Mucosa of rectum (tissue), 2 donors: ENCODE measurements at regions not wholly inside any gene's neighbourhood (a gene's known extent, or its start where the extent isn't known, plus 50 kb on each side); places are given as distances from the start of the nearest gene placed in this dataset.
"Not testable (repeated sequence)": the region's sequence is repeated elsewhere in the genome, so short reads cannot be mapped to it uniquely, and the experiment has no call there.

Experiments
- H3K27ac ChIP-seq, 2 donors: one replicate each; pipeline ENCODE4 v1.7.0; 2013; ENCODE audit warnings: inconsistent platforms in 2 of 2, low read depth in 2 of 2, low read length in 2 of 2
- H3K27me3 ChIP-seq, 2 donors: one replicate each; pipeline ENCODE4 v1.7.0; 2013; ENCODE audit warnings: low read length in 2 of 2; ENCODE audit not compliant: control insufficient read depth in 2 of 2, insufficient read depth in 2 of 2
- H3K36me3 ChIP-seq, 2 donors: one replicate each; pipeline ENCODE4 v1.7.0; 2013; ENCODE audit warnings: low read length in 2 of 2; ENCODE audit not compliant: control insufficient read depth in 2 of 2, insufficient read depth in 2 of 2
- H3K4me1 ChIP-seq, 2 donors: one replicate each; pipeline ENCODE4 v1.7.0; 2013; ENCODE audit warnings: low read length in 2 of 2, mild to moderate bottlenecking in 1 of 2; ENCODE audit not compliant: control insufficient read depth in 2 of 2, insufficient read depth in 2 of 2
- H3K4me3 ChIP-seq, 2 donors: one replicate each; pipeline ENCODE4 v1.7.0; 2013; ENCODE audit warnings: low read length in 2 of 2
- H3K9ac ChIP-seq, 2 donors: one replicate each; pipeline ENCODE4 v1.7.0; 2013; ENCODE audit warnings: low read length in 2 of 2, low read depth in 1 of 2, mild to moderate bottlenecking in 1 of 2
- H3K9me3 ChIP-seq, 2 donors: one replicate each; pipeline ENCODE4 v1.7.0; 2013; ENCODE audit warnings: low read length in 2 of 2; ENCODE audit not compliant: control insufficient read depth in 2 of 2
- donor health status: healthy.
- donor health status: Normal muscosa, but diverticular disease.

DNA sequence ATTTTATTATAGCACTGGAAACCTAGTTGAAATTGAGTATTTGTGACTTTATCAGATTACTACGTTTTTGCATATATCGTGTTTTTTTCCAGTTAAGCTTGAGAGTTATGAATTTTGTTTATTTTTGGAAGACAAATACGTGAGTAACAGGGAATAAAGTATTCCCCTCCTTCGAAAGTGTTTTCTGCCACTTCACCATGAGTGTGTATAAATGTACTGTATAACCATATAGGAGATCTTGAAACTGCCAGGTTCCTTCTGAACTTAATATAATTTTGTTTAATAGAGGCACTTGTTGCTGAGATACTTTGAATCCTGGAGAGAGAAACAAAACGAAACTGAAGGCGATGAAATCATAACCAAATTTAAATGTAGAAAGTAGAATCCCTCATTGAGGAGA lies 1004.4 kb upstream of the ZEB2 start:
- Histone ChIP-seq H3K27ac (no peak overlapping the region), H3K9ac (no peak overlapping the region), H3K4me1 (no peaks in the 10 kb centered on the region), H3K9me3 (no peaks in the 10 kb centered on the region), H3K27me3 (no peaks in the 10 kb centered on the region), H3K36me3 (no peaks in the 10 kb centered on the region), H3K4me3 (no peak overlapping the region)

DNA sequence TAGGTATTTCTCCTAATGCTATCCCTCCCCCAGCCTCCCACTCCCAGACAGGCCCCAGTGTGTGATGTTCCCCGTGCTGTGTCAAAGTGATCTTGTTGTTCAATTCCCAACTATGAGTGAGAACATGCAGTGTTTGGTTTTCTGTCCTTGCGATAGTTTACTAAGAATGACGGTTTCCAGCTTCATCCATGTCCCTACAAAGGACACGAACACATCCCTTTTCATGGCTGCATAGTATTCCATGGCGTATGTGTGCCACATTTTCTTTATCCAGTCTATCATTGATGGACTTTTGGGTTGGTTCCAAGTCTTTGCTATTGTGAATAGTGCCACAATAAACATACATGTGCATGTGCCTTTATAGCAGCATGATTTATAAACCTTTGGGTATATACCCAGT lies 999.3 kb upstream of the ZEB2 start:
- H3K27me3 ChIP-seq, H3K9ac ChIP-seq, H3K4me1 ChIP-seq, H3K36me3 ChIP-seq, H3K27ac ChIP-seq, H3K9me3 ChIP-seq, H3K4me3 ChIP-seq: not testable (repeated sequence)

DNA sequence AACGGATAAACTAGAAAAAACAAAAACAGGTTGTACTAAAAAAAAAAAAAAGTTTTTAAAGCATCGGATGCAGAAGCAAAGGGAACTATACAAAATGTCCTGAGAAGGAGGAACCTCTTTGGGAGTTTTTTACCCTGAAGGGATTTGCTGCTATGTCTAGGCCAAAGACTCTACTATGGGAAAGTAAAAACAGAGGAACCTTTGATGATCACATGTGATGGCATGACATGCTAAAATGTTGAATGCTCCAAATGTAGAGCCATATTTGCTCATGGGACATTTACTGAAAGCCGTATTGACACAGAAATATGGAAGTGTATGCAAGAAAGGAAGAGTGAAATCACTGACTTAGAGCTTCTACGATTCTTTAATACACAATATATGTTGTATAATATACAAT lies 992.0 kb upstream of the ZEB2 start:
- H3K4me1 ChIP-seq = no peaks in the 10 kb centered on the region
- H3K27me3 ChIP-seq = no peaks in the 10 kb centered on the region
- no peak overlapping the region for H3K4me3 ChIP-seq
- no peak overlapping the region for H3K9ac ChIP-seq
- no peaks in the 10 kb centered on the region for H3K36me3 ChIP-seq
- H3K9me3 ChIP-seq = no peaks in the 10 kb centered on the region
- no peak overlapping the region for H3K27ac ChIP-seq

DNA sequence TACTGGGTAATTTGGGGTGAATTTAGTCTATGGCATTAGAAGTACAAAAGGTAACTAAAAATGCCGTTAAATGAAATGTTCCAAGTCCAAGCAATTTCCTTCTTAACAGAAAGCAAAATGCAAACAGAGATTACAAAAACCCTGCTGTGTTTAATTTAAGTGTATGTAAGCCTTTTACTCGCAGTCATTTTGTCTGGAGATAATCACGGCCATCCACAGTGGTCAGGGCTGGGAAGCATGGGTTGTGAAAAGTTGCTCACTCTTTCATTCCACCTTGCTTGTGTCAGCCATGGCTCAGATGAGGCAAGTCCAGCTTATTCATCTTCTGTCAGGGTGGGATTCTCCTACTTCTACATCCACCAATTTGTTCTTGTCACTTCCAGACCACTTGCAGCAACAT lies 983.6 kb upstream of the ZEB2 start:
- H3K9me3 ChIP-seq = no peaks in the 10 kb centered on the region
- H3K4me3 ChIP-seq = no peak overlapping the region
- no peaks in the 10 kb centered on the region for H3K27me3 ChIP-seq
- no peak overlapping the region for H3K9ac ChIP-seq
- H3K36me3 ChIP-seq = no peaks in the 10 kb centered on the region
- H3K27ac ChIP-seq = no peak overlapping the region
- no peaks in the 10 kb centered on the region for H3K4me1 ChIP-seq

DNA sequence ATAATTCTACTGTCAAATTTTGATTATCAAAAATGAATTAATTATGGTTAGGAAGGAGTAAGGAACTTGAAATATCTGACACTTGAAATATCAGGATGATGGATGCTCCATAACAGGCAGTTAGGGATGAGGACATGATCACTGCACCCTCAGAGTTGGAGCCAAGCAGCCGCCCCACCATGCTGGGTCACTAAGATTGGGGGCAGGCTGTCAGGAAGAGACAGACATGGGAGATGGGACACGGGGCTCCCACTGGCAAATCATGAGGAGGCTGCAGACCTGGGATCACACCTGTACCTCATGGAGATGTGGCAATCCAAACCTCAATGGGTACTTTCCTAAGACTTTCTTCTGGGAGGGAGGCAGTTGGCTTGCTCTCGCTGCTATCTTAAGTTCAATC lies 982.0 kb upstream of the ZEB2 start:
- Histone ChIP-seq H3K9ac (no peak overlapping the region), H3K4me3 (no peak overlapping the region), H3K4me1 (no peaks in the 10 kb centered on the region), H3K27ac (no peak overlapping the region), H3K9me3 (no peaks in the 10 kb centered on the region), H3K36me3 (no peaks in the 10 kb centered on the region), H3K27me3 (no peaks in the 10 kb centered on the region)

DNA sequence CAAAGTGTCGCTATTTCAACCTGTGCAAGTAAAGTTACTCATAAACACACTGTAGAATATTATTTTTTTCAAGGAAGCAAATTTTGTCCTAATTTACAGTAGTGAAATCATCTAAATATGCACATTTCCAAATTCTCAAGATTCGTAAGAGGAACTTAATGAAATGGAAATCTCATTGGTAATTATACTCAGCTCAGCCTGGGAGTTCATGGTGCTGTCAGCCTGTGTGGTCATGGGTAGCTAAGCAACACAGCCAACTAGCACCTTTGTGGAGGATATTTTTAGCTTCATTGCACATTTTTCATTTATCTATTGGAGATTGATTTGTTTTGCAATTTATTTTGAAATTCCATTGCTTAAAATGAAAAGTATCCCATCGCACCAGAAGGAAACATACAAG lies 975.7 kb upstream of the ZEB2 start:
- H3K27me3 ChIP-seq = no peaks in the 10 kb centered on the region
- no peak overlapping the region for H3K4me3 ChIP-seq
- no peaks in the 10 kb centered on the region for H3K4me1 ChIP-seq
- H3K36me3 ChIP-seq = no peaks in the 10 kb centered on the region
- no peaks in the 10 kb centered on the region for H3K9me3 ChIP-seq
- H3K9ac ChIP-seq = no peak overlapping the region
- H3K27ac ChIP-seq = no peak overlapping the region

DNA sequence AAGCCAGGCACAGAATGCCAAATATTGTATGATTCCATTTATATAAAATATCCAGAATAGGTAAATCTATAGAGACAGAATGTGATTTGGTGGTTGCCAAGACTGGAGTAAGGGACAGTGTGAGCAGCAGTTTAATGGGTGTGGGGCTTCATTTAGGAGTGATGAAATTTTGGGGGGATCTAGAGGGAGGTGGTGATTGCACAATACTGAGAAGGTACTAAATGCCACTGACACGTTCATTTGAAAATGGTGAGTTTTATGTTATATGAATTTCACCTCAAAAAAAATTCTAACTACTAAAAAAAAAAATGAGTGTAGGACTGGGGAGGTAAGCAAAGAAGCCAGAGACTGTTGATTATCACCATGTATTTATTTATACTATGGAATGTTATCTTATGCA lies 974.5 kb upstream of the ZEB2 start:
- H3K4me3 ChIP-seq = no peak overlapping the region
- H3K9ac ChIP-seq = no peak overlapping the region
- no peaks in the 10 kb centered on the region for H3K4me1 ChIP-seq
- no peaks in the 10 kb centered on the region for H3K27me3 ChIP-seq
- no peaks in the 10 kb centered on the region for H3K9me3 ChIP-seq
- no peak overlapping the region for H3K27ac ChIP-seq
- H3K36me3 ChIP-seq = no peaks in the 10 kb centered on the region

DNA sequence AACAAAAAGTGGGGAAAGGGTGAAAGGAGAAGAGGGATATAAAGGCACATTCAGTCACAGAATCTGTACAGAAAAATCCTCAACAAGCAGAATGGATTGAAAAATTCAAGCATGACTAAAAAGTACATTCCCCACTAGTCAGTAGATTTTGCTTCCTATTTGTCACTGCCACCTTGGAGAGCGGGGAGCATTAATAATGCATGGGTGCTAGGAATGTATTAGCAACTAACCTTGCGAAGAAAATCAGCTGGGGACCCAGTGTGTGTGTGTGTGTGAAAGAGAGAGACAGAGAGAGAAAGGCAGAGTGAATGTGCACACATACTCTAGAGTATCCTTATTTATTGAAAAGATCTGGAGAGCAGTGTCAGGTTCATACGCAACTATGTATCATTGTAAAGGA lies 968.7 kb upstream of the ZEB2 start:
- H3K27me3 ChIP-seq = no peaks in the 10 kb centered on the region
- H3K9me3 ChIP-seq = no peaks in the 10 kb centered on the region
- H3K36me3 ChIP-seq = no peaks in the 10 kb centered on the region
- H3K4me3 ChIP-seq = no peak overlapping the region
- H3K9ac ChIP-seq = no peak overlapping the region
- no peaks in the 10 kb centered on the region for H3K4me1 ChIP-seq
- H3K27ac ChIP-seq = no peak overlapping the region

DNA sequence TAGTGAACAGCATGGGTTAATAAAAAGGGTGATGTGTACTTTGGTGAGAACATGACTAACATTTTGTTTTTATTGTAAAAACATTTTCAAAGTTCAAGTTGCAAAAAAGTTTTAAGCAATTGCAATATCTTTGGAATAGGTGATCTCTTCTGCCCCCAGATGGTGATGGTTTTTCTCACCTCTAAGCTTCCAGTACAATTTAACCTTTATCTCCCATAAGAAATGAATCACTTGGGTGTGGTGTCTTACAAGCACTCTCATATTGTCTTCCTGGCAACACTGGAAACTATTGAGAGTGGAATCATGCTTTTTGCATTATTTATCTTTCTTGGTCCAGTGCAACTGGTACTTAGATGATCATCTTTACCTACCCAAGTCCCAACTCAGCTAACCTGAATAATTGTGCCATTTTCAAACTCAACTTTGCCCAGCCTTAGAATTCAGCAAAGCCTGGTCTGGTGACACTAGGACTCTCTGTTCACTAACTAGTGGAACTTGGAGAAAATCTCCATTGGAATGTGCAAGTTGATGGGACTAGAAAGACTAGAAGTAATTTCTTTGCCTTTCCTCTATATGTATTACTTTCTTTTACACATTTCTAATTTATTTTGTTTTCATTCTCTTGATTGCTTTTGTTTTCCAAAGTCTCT lies 964.7 kb upstream of the ZEB2 start:
- H3K9ac ChIP-seq = no peak overlapping the region
- no peak overlapping the region for H3K4me3 ChIP-seq
- H3K36me3 ChIP-seq = no peaks in the 10 kb centered on the region
- H3K27me3 ChIP-seq = no peaks in the 10 kb centered on the region
- no peaks in the 10 kb centered on the region for H3K4me1 ChIP-seq
- no peaks in the 10 kb centered on the region for H3K9me3 ChIP-seq
- H3K27ac ChIP-seq = no peak overlapping the region

DNA sequence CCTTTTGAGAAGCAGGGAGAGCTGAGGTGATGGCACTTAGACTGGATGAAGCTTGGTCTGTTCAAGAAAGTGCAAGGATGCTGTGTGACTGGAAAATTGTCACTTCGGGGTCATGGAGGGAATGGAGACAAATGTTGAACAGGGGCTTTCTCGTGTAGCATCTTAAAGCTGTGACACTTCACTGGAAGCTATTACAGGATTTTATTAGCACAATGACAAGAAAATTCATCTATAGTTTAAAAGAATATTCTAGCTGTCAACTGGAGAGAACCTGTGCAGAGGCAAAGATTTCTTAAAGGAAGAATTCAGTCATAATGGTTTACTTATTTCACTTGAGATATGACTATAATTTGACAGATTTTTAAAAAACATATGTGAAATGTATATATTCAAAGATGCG lies 963.9 kb upstream of the ZEB2 start:
- no peaks in the 10 kb centered on the region for H3K4me1 ChIP-seq
- no peak overlapping the region for H3K4me3 ChIP-seq
- no peaks in the 10 kb centered on the region for H3K27me3 ChIP-seq
- no peaks in the 10 kb centered on the region for H3K36me3 ChIP-seq
- no peak overlapping the region for H3K9ac ChIP-seq
- H3K27ac ChIP-seq = no peak overlapping the region
- no peaks in the 10 kb centered on the region for H3K9me3 ChIP-seq

DNA sequence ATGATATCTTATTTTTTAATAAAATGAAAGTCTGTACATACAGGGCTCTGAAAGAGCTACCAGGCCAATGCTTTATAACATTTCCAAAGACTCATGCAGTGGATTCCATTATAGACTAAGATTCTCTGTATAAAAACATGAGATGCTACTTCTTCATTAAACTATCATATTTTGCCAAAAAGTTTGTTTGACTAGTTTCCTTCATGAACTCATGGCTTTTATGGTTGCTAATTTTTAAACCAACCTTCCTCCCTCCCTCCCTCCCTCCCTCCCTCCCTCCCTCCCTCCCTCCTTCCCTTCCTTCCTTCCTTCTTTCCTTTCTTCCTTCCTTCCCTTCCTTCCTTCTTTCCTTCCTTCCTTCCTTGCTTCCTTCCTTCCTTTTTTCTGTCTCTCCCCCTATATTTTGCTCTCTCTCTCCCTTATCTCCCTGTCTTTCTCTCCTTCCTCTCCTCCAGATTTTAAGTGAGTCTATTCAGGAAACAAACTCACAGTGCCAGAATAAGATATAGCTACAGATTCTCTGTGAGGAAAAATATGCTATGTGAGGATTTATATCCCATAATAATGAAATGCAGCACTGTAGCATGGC lies 961.5 kb upstream of the ZEB2 start:
- no peaks in the 10 kb centered on the region for H3K4me1 ChIP-seq
- H3K4me3 ChIP-seq = no peak overlapping the region
- H3K27ac ChIP-seq = no peak overlapping the region
- H3K9me3 ChIP-seq = no peaks in the 10 kb centered on the region
- H3K27me3 ChIP-seq = no peaks in the 10 kb centered on the region
- no peak overlapping the region for H3K9ac ChIP-seq
- no peaks in the 10 kb centered on the region for H3K36me3 ChIP-seq
